Pancreas (tissue), 10 donors: ENCODE measurements at regions not wholly inside any gene's neighbourhood (a gene's known extent, or its start where the extent isn't known, plus 50 kb on each side); places are given as distances from the start of the nearest gene placed in this dataset.

Experiments used
- ATAC-seq, 4 donors: fragments of 200-7000 bp; cut with Tn5 transposase; one replicate each; pipeline versions ENCODE4 v1.8.0 to v1.9.1; 2020; ENCODE audit warnings: mild to moderate bottlenecking in 4 of 4, moderate library complexity in 4 of 4
- DNase-seq, 6 donors: peaks; one replicate each; pipeline ENCODE4 v3.0.0-alpha.2; 2020
- FAIRE-seq: peaks from 2 replicates; lab custom pipeline; 2012; peaks lifted over from hg19 to GRCh38; lab: Jason Lieb, UNC
- H3K27ac ChIP-seq, 4 donors: fragments of 200-600 bp; sonication (generic); 1 replicate in 3 of 4; 2 replicates in 1 of 4; pipeline versions ENCODE4 v1.5.0 to v1.8.0; 2020
- H3K27me3 ChIP-seq, 4 donors: fragments of 200-600 bp; one replicate each; pipeline ENCODE4 v1.8.0; 2021
- H3K36me3 ChIP-seq, 3 donors: fragments of 200-600 bp; sonication (generic) in 1 of 3; one replicate each; pipeline versions ENCODE4 v1.5.0 to v1.8.0; 2020 to 2021
- H3K4me1 ChIP-seq, 3 donors: fragments of 200-600 bp; one replicate each; pipeline ENCODE4 v1.8.0; 2021
- H3K4me3 ChIP-seq, 4 donors: fragments of 200-600 bp; sonication (generic) in 2 of 4; one replicate each; pipeline versions ENCODE4 v1.5.0 to v1.8.0; 2020 to 2021
- H3K9me3 ChIP-seq, 4 donors: fragments of 200-600 bp; one replicate each; pipeline ENCODE4 v1.8.0; 2021
- CTCF ChIP-seq, 4 donors: fragments of 200-600 bp; sonication (generic) in 3 of 4; IDR thresholded peaks; one replicate each; pipeline versions ENCODE4 v1.5.0 to v1.8.0; 2021; ENCODE audit warnings: antibody characterized with exemption in 4 of 4
- WGBS, 2 donors: extraction: QIAGEN DNeasy Blood & Tissue Kit; methylation state at CpG; one replicate each; pipeline ENCODE4 v1.1.7; 2013; 5-methylcytosine and 5-hydroxymethylcytosine counted together
- intact Hi-C, 3 donors: fragments of 100-400 bp; cut with DNase I; formaldehyde crosslinking; loops; one replicate each; pipeline versions ENCODE4 v1.11.1 to v1.14.2; 2022
- donor health status: healthy with polysubstance abuse.
- donor health status: DM: no; HTN: no; CAD: no; lungs with moderate emphysema.
- donor health status: DM: no; HTN: no; CAD: no.
- donor health status: control.
- donor health status: control.
- donor health status: Bipolar disorder and iron deficiency.
- donor health status: DM: yes; HTN: yes; CAD: no.
- donor health status: DM: no; HTN: no; CAD: no.
- donor health status: DM: no; HTN: no; CAD: no.
- donor health status: DM: yes; HTN: yes; CAD: no.

DNA sequence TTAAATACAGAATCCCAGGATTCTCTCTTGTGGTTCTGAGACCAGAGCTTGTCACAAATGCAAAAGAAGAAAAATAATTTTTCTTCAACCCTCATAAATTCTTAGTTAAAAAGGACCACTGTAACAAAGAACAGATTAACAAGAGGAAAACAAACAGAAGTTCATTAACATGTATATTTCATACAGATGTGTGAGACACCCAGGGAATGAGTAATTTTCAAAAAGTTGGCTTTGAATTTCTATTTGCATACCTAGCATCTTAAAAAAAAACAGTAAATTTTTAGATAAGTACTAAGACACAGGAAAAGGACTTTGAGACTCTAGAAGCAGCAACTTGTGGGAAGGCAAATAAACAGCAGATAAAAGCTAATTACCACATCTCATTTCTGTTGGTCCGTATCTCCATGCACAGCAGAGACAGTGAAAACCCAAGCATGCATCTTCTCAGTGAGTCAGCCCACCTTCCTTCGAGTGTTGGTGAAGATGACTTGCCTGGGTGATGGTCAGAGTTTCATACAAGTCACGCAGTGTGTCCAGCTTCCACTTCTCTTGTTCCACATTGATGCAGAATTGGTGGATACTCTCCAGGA, 399.9 kb upstream of the ADAMTS5 start:
- TF ChIP-seq CTCF (IDR thresholded peaks at IDR 0.05): no peak
- Histone ChIP-seq H3K9me3 (no peaks in the 10 kb centered on the region), H3K27ac (no peak overlapping the region), H3K36me3 (no peaks in the 10 kb centered on the region), H3K4me3 (no peak overlapping the region), H3K4me1 (no peaks in the 10 kb centered on the region), H3K27me3 (no peaks in the 10 kb centered on the region)
- DNase-seq (no peak), ATAC-seq (no peak), FAIRE-seq (no peak)
- 69 to 84% methylated on average over 3 of the region's 3 CpGs for WGBS, 2 donors
- intact Hi-C loops: no loop called here

GRCh38 chr21:27366036-27366435, 399.1 kb upstream of the ADAMTS5 start:
- DNase-seq (no peak), FAIRE-seq (no peak), ATAC-seq (no peak)
- Histone ChIP-seq H3K4me1 (no peaks in the 10 kb centered on the region), H3K36me3 (no peaks in the 10 kb centered on the region), H3K9me3 (no peaks in the 10 kb centered on the region), H3K4me3 (no peak overlapping the region), H3K27me3 (no peaks in the 10 kb centered on the region), H3K27ac (no peak overlapping the region)
- TF ChIP-seq CTCF (IDR thresholded peaks at IDR 0.05): no peak
- intact Hi-C loops: no loop called here
- 82 to 88% methylated on average over 4 of the region's 4 CpGs for WGBS, 2 donors

DNA sequence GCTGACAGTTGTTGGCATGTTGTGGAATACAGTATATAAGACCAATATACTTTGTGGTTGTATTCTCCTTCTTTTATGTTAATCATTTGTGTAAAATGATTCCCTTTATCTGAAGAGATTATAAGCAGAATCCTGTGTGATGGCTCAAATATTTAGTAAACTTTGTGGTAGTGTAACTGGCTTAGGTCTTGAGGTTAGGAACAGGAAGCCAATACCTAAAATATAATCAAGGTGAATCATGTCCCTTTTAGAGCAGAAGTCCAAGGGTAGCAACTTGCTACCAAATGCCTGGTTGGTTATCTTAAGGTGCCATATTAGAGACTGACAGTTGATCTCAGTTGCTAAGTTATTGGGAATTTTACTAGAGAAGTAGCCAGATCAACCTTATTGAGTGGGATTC, 398.5 kb upstream of the ADAMTS5 start:
- intact Hi-C loops: no loop called here
- DNase-seq (no peak), ATAC-seq (no peak), FAIRE-seq (no peak)
- H3K4me3 ChIP-seq: no peak overlapping the region
- H3K36me3 ChIP-seq: no peaks in the 10 kb centered on the region
- no peaks in the 10 kb centered on the region for H3K4me1 ChIP-seq
- H3K27ac ChIP-seq: no peak overlapping the region
- no peak for TF ChIP-seq CTCF (IDR thresholded peaks at IDR 0.05)
- no peaks in the 10 kb centered on the region for H3K9me3 ChIP-seq
- no peaks in the 10 kb centered on the region for H3K27me3 ChIP-seq

GRCh38 chr21:27363719-27364477, 397.0 kb upstream of the ADAMTS5 start:
- no peak for ATAC-seq

More at GRCh38 chr21:27363719-27364477, 397.0 kb upstream of the ADAMTS5 start:
- no peak for FAIRE-seq
- H3K36me3 ChIP-seq: no peaks in the 10 kb centered on the region
- no peaks in the 10 kb centered on the region for H3K9me3 ChIP-seq
- no peak for DNase-seq
- H3K4me3 ChIP-seq: no peak overlapping the region
- TF ChIP-seq CTCF (IDR thresholded peaks at IDR 0.05): no peak
- H3K27ac ChIP-seq: no peak overlapping the region
- WGBS, 2 donors: 81 to 93% methylated on average over 3 of the region's 3 CpGs
- no peaks in the 10 kb centered on the region for H3K4me1 ChIP-seq
- intact Hi-C loops: no loop called here
- no peaks in the 10 kb centered on the region for H3K27me3 ChIP-seq
